Fibroblast of the aortic adventitia (primary cell): ENCODE measurements at regions not wholly inside any gene's neighbourhood (a gene's known extent, or its start where the extent isn't known, plus 50 kb on each side); places are given as distances from the start of the nearest gene placed in this dataset.

Source experiments
- DNase-seq: peaks from one replicate; pipeline ENCODE4 v3.0.0-alpha.2; 2010; ENCODE audit warnings: low read depth
- H3K4me3 ChIP-seq: 2 replicates; pipeline ENCODE4 v1.5.1; 2011; ENCODE audit warnings: low read depth, mild to moderate bottlenecking, control low read depth, low read length, moderate library complexity
- TF ChIP-seq, protein P1 (sequence below): IDR thresholded peaks from 2 replicates; pipeline ENCODE4 v1.5.1; 2011; ENCODE audit warnings: mild to moderate bottlenecking, low read length, control low read depth, inconsistent platforms; ENCODE audit not compliant: insufficient read depth

DNA sequence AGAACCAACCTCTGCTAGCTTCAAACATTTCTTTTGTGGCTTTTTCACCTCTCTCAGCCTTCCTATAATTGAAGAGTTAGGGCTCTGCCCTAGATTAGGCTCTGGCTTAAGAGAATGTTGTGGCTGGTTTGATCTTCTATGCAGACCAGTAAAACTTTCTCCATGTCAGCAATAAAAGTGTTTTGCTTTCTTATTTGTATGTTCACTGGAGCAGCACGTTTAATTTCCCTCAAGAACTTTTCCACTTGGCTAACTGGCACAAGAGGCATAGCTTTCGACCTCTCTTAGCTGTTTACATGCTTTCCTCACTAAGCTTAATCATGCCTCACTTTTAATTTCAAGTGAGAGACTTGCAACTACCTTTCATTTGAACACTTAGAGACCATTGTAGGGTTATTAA is 964.7 kb downstream of the ROBO2 start:
- TF ChIP-seq, protein P1, sequence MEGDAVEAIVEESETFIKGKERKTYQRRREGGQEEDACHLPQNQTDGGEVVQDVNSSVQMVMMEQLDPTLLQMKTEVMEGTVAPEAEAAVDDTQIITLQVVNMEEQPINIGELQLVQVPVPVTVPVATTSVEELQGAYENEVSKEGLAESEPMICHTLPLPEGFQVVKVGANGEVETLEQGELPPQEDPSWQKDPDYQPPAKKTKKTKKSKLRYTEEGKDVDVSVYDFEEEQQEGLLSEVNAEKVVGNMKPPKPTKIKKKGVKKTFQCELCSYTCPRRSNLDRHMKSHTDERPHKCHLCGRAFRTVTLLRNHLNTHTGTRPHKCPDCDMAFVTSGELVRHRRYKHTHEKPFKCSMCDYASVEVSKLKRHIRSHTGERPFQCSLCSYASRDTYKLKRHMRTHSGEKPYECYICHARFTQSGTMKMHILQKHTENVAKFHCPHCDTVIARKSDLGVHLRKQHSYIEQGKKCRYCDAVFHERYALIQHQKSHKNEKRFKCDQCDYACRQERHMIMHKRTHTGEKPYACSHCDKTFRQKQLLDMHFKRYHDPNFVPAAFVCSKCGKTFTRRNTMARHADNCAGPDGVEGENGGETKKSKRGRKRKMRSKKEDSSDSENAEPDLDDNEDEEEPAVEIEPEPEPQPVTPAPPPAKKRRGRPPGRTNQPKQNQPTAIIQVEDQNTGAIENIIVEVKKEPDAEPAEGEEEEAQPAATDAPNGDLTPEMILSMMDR, result no peak
- DNase-seq, result no peak
- H3K4me3 ChIP-seq, result no peak overlapping the region

DNA sequence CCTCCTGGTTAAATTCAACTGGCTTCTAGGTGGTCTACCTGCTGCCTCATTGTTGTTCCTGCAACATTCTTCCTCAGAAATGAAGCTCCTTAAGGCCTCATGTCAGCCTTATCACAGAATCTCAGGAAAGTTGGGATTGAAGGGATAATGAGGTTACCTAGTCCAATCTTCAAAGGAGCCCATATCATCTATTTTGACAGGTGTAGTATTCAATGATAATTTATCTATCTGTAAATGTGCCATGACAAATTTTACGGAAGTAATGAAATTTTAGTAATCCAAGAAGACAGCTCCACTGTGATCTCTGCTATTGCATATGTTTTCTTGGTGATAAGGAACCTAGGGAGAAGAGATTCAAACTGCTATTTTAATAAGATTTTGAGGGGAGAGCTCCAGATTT is 973.8 kb downstream of the ROBO2 start:
- TF ChIP-seq, protein P1, result no peak
- DNase-seq, result no peak
- H3K4me3 ChIP-seq, result no peak overlapping the region

DNA sequence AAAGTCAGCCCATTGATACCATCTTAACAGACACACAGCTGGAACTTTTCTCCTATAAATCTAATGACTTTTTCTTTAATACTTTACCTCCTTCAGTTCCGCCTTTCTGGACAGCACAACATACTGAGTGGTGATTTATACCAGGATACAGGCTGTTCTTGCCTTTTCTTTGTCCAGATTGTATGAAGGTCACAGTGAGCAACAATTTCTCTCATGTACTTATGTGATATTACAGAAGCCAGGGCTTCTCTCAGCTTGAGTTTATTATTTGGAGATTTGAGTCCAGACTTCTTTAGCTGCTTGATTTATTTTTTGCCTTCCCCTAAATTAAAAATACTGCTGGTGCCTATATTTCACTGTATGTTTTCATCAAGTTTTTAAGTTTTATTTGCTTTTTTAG is 976.0 kb downstream of the ROBO2 start:
- no peak for DNase-seq
- TF ChIP-seq, protein P1, result no peak
- H3K4me3 ChIP-seq, result no peak overlapping the region

DNA sequence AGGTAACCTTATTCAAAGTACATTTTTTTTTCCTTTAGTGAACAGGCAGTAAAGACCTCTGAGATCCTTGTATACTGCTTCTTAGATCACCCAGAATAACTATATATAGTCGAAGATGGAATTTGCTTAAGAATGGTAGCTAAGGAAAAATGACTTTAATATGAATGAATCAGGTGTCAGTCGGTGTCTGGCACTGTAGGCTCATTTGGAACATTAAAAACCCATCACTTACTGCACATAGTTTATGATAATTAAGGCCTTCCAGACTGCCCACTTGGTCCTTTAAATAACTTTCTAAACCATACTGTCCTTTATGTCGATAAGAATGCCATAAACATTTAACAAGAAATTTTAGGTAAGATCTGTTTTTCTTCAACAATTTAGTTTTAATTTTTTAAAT is 981.8 kb downstream of the ROBO2 start:
- no peak overlapping the region for H3K4me3 ChIP-seq
- DNase-seq, result no peak
- TF ChIP-seq, protein P1, result no peak

DNA sequence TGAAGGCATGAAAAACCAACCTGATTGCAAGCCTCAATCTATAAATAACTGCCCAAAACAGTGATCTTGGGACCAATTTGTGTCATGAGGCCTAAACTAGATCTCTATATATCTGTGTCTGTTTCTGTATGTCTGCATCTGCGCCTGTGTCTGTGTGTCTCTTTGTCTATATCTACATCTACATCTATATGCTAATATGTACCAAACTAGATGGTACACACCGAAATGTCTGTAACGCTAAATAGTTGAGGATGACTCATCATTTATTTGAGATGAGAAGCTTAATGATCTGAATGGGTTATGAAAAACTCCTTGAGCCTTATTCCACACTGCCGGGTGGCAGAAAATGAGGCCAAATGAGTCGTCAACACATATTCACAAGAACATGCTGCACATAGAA is 982.3 kb downstream of the ROBO2 start:
- TF ChIP-seq, protein P1, result no peak
- DNase-seq, result no peak

DNA sequence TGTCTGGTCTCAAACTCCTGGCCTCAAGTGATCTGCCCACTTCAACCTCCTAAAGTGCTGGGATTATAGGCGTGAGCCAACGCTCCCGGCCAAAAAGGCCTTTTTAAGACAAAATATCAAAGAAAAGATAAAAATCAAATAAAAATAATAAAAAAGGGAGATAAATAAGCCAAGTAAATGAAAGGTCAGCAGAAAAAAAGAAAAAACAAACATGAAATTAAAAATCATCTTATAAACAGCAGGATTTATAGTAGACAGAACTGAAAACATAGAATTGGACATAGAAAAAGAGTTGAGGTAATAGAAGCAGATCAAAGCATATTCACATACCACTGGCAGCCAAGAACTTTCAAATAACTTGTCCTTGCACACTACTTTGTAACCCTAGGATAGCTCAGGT is 983.4 kb downstream of the ROBO2 start:
- DNase-seq, result no peak
- TF ChIP-seq, protein P1, result no peak

More for the DNA sequence above, 982.3 kb downstream of the ROBO2 start:
- H3K4me3 ChIP-seq, result no peak overlapping the region

DNA sequence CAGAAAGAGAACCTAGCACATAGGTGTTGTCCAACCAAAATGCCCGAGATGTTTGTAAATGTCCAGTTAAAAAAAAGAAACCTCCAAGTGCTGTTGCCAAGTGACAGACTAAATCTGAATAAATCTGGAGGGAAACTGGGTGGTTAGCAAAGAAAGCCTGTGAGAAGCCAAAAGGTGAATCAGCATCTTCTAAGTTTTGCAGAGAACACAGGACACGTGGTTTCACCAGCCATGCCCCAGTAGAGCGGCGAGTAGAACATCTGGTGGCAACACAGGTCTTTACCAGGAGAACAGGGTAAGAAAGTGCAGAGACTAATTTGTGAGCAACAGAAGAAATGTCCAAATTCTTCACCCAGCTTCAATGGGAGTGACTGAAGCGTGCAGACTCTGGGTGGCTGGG is 986.0 kb downstream of the ROBO2 start:
- no peak for DNase-seq
- H3K4me3 ChIP-seq, result no peak overlapping the region

More for the DNA sequence above, 983.4 kb downstream of the ROBO2 start:
- H3K4me3 ChIP-seq, result no peak overlapping the region

More for the DNA sequence above, 986.0 kb downstream of the ROBO2 start:
- TF ChIP-seq, protein P1, result no peak
